ENCODE measurements at regions not wholly inside any gene's neighbourhood (a gene's known extent, or its start where the extent isn't known, plus 50 kb on each side); places are given as distances from the start of the nearest gene placed in this dataset.

DNA sequence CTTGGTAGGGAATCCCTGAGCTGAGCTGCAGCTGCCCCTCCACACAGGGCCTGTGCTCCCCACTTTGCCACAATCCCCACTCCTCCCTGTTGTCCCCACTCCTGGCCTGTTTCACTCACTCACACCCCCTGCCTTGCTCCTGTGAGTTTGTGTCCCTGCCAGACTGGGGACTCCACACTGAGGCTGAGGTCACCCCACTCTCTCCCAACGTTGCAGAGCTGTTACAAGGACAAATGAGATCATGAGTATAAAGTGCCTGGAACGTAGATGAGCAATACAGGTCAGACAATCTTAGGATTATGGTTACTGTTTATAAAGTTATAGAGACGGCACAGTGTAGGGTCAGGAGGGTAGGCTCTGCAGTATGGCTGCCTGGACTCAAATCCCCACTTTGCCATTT lies 426.0 kb upstream of the SULF2 start:
- Histone ChIP-seq H3K27ac (no peak overlapping the region), H3K36me3 (no peaks in the 10 kb centered on the region), H3K27me3 (no peaks in the 10 kb centered on the region), H3K4me3 (no peak overlapping the region), H3K9me3 (no peaks in the 10 kb centered on the region), H3K4me1 (no peaks in the 10 kb centered on the region)
- intact Hi-C loops (cut with DNase I) = no loop called here
- TF ChIP-seq POLR2AphosphoS5 (IDR thresholded peaks at IDR 0.05; ENCODE audit: insufficient read depth in 1 of 2, low read depth in 1 of 2) = no peak
- TF ChIP-seq, protein P1, sequence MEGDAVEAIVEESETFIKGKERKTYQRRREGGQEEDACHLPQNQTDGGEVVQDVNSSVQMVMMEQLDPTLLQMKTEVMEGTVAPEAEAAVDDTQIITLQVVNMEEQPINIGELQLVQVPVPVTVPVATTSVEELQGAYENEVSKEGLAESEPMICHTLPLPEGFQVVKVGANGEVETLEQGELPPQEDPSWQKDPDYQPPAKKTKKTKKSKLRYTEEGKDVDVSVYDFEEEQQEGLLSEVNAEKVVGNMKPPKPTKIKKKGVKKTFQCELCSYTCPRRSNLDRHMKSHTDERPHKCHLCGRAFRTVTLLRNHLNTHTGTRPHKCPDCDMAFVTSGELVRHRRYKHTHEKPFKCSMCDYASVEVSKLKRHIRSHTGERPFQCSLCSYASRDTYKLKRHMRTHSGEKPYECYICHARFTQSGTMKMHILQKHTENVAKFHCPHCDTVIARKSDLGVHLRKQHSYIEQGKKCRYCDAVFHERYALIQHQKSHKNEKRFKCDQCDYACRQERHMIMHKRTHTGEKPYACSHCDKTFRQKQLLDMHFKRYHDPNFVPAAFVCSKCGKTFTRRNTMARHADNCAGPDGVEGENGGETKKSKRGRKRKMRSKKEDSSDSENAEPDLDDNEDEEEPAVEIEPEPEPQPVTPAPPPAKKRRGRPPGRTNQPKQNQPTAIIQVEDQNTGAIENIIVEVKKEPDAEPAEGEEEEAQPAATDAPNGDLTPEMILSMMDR (IDR thresholded peaks at IDR 0.05) = no peak
- no peak for TF ChIP-seq POLR2A (IDR thresholded peaks at IDR 0.05)
- no peak for DNase-seq (ENCODE audit: extremely low spot score in 2 of 2)

DNA sequence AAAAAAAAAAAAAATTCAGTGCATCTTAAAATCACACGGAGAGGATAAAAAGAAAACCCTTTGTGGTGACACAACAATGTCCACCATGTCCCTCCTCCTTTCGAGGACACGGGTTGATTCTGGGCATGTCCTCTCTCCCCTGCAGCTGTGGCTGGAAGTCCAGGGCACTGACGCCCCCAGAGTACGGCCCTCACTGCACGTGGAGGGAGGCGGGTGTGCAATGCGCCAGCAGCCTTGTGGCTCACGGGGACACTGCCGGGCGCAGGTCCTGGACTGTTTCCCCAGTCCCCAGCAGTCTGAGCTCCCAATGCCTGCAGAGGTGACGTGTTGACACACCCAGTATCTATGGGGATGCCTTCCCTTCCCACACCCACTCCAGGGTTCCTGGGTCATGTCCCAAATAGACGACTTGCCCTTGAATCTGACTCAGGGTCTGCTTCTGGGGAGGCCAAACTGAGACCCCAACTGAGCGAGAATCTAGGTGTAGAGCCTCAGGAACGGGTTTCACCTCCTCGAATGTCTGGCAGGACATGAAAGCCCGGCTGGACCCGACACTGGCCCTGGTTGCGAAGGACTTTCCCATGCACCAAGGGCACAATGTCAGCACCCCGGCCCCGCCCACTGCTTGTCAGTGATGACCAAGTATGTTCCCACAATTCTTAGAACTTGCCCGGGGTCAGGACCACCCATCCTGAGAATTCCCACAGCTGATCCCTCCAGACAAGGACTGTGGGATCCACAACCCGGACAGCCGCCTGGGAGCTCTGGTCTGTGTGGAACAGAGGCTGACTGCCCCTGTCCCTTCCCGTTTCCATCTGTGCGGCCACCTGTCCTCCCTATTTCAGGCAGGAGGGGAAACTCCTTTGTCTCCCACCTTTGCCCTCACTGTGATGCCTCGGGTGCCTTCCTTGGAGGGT lies 425.1 kb upstream of the SULF2 start:
- intact Hi-C loops (cut with DNase I) = no loop called here
- no peak overlapping the region for H3K27ac ChIP-seq
- H3K4me1 ChIP-seq = no peaks in the 10 kb centered on the region
- no peak for TF ChIP-seq POLR2A (IDR thresholded peaks at IDR 0.05)
- TF ChIP-seq, protein P1 (IDR thresholded peaks at IDR 0.05) = no peak
- no peak for TF ChIP-seq POLR2AphosphoS5 (IDR thresholded peaks at IDR 0.05; ENCODE audit: insufficient read depth in 1 of 2, low read depth in 1 of 2)
- H3K4me3 ChIP-seq = no peak overlapping the region
- H3K27me3 ChIP-seq = no peaks in the 10 kb centered on the region
- no peak for DNase-seq (ENCODE audit: extremely low spot score in 2 of 2)
- no peaks in the 10 kb centered on the region for H3K9me3 ChIP-seq
- no peaks in the 10 kb centered on the region for H3K36me3 ChIP-seq

DNA sequence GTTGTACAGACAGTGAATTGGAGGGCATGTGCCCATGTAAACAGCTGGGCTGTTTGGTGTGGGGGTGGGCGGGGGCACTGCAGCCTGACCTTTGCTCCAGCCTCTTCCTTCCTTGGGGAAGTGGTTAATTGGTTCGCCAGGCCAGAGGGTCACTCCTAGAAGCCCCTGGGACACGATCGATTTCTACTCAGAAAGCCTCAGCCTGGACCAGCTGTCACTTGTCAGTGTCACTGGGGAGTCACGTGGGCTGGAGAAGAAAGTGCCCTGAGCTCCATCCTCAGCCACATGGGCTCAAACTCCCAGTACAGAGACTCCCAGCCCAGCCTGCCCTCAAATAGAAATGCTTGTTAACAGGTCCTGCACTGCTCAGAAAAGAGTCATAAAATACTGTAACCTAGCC lies 423.8 kb upstream of the SULF2 start:
- Histone ChIP-seq H3K4me1 (no peaks in the 10 kb centered on the region), H3K36me3 (no peaks in the 10 kb centered on the region), H3K4me3 (no peak overlapping the region), H3K9me3 (no peaks in the 10 kb centered on the region), H3K27me3 (no peaks in the 10 kb centered on the region), H3K27ac (no peak overlapping the region)
- TF ChIP-seq POLR2AphosphoS5 (IDR thresholded peaks at IDR 0.05; ENCODE audit: insufficient read depth in 1 of 2, low read depth in 1 of 2) (no peak), POLR2A (IDR thresholded peaks at IDR 0.05) (no peak)
- TF ChIP-seq, protein P1 (IDR thresholded peaks at IDR 0.05) = no peak
- intact Hi-C loops (cut with DNase I) = no loop called here
- DNase-seq (ENCODE audit: extremely low spot score in 2 of 2) = no peak

DNA sequence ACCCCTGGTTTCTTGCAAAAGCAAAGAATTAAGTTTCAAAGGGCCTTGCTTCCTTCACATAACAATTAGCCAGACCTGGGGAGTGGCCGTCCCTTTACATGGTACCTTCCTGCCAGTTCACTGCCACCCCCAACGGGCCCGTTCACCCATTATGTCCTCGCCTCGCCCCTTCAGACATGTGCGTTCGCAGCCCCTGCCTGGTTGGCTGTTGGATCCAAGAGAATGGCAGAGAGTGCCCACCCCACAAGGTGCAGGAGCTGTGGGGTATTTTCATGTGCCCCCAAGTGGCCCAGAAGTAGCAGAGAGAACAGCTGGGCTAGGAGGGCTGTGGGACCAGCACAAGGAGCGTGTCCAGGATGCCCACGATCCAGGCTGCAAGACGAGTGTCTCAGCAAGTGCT lies 422.9 kb upstream of the SULF2 start:
- no peak overlapping the region for H3K4me3 ChIP-seq
- H3K9me3 ChIP-seq = no peaks in the 10 kb centered on the region
- intact Hi-C loops (cut with DNase I) = no loop called here
- TF ChIP-seq POLR2A (IDR thresholded peaks at IDR 0.05) (no peak), POLR2AphosphoS5 (IDR thresholded peaks at IDR 0.05; ENCODE audit: insufficient read depth in 1 of 2, low read depth in 1 of 2) (no peak)
- TF ChIP-seq, protein P1 (IDR thresholded peaks at IDR 0.05) = no peak
- H3K36me3 ChIP-seq = no peaks in the 10 kb centered on the region
- DNase-seq (ENCODE audit: extremely low spot score in 2 of 2) = no peak
- H3K27me3 ChIP-seq = no peaks in the 10 kb centered on the region
- no peak overlapping the region for H3K27ac ChIP-seq
- no peaks in the 10 kb centered on the region for H3K4me1 ChIP-seq

DNA sequence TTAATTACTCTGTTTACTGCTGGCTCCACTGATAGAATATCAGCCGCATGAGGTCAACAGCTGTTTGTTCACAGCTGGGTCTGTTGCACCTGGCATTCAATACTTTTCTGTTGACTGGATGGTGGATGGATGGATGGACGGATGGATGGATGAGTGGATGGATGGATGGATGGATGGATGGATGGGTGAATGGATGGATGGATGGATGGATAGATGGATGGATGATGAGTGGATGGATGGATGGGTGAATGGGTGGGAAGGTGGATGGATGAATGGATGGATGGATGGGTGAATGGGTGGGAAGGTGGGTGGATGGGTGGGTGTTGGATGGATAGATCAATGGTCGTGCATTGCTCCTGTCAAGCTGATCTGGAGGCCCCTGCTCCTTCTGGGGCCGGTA lies 422.2 kb upstream of the SULF2 start:
- intact Hi-C loops (cut with DNase I) = no loop called here
- no peaks in the 10 kb centered on the region for H3K9me3 ChIP-seq
- no peaks in the 10 kb centered on the region for H3K36me3 ChIP-seq
- no peaks in the 10 kb centered on the region for H3K27me3 ChIP-seq
- DNase-seq (ENCODE audit: extremely low spot score in 2 of 2) = no peak
- H3K27ac ChIP-seq = no peak overlapping the region
- TF ChIP-seq, protein P1 (IDR thresholded peaks at IDR 0.05) = no peak
- TF ChIP-seq POLR2AphosphoS5 (IDR thresholded peaks at IDR 0.05; ENCODE audit: insufficient read depth in 1 of 2, low read depth in 1 of 2) = no peak
- TF ChIP-seq POLR2A (IDR thresholded peaks at IDR 0.05) = no peak
- H3K4me3 ChIP-seq = no peak overlapping the region
- H3K4me1 ChIP-seq = no peaks in the 10 kb centered on the region
